Stimulated activated CD8-positive, alpha-beta memory T cell treated with anti-CD3 and anti-CD28 coated beads, Interleukin-15, amount 100 ng/mL, for 4 hours (primary cell): ENCODE measurements at regions not wholly inside any gene's neighbourhood (a gene's known extent, or its start where the extent isn't known, plus 50 kb on each side); places are given as distances from the start of the nearest gene placed in this dataset.
"Not testable (repeated sequence)": the region's sequence is repeated elsewhere in the genome, so short reads cannot be mapped to it uniquely, and the experiment has no call there.

Source experiments
- DNase-seq, 2 donors: peaks; one replicate each; pipeline ENCODE4 v3.0.0-alpha.2; 2020; ENCODE audit warnings: low read depth in 2 of 2

DNA sequence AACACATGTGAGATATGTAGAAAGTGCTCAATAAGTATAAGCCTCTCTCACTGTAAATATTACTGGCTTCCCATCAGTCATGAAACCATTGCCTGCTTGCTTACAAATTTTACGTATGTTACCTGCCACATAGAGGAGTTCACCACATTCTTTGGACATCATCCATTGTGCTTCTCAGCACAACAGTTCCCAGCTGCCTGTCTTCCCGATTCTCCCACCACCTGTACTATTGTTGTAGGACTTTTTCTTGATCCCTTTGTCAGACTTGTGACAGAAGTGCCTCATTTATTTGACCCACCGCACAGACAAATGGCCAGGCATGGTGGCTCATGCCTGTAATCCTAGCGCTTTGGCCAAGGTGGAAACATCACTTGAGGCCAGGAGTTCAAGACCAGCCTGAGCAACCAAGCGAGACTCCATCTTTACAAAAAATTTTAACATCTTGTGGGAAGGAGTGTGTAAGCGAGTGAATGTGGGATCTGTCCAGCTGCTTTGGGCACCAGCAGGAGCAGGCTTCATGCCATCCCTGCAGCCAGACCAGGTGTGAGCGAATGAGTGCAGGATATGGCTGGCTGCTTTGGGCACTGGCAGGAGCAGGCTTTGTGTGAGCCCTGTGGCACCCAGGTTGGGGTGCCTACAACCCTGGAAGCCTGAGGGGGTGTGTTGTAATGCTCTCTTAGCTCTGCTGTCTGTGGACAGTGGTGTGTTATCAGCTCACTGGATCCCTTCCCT, 139.9 kb upstream of the ELL2 start:
- DNase-seq = no peak

DNA sequence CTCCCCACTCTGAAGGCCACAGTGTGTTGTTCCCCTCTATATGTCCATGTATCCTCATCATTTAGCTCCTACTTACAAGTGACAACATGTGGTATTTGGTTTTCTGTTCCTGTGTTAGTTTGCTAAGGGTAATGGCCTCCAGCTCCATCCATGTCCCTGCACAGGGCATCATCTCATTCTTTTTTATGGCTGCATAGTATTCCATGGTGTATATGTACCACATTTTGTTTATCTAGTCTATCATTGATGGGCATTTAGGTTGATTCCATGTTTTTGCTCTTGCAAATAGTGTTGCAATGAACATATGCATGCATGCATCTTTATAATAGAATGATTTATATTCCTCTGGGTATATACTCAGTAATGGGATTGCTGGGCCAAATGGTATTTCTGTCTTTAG, 135.8 kb upstream of the ELL2 start:
- not testable (repeated sequence) for DNase-seq

DNA sequence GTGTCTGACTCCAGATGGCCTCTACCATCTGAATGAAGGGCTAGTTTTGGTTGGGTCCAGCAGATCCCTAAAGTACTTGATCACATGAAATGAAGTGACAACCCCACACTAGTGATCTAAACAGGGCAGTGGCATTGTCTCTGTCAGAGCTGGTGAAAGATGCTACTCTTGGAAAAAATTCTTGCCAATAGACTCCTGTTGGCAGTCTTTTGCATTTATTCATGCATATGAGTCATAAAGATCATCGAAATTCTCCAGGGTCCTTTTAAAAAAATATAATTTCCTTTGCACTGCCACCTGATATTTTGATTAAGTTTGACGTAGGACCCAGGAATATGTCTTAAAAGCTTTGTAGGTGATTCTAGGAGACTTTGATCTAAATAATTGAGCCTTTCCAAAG, 135.1 kb upstream of the ELL2 start:
- no peak for DNase-seq

DNA sequence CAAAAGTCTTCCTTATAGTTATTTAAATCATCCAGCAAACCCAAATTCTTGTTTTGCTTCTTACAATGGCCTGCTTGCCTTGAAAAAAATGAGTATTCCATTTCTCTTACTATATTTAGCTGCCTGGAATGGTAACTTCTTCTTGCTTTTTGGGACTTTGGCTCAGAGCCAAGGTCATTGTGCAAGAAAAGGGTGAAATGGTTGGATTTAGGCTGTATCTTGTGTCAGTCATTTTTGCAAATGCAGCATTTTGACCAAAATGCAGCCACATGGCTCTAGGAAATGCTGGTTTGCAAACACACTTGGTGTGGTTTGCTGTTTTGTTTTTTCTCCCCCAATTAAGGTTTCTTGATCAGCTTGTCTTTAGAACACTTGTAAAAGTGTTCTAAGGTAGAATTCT, 133.3 kb upstream of the ELL2 start:
- no peak for DNase-seq

DNA sequence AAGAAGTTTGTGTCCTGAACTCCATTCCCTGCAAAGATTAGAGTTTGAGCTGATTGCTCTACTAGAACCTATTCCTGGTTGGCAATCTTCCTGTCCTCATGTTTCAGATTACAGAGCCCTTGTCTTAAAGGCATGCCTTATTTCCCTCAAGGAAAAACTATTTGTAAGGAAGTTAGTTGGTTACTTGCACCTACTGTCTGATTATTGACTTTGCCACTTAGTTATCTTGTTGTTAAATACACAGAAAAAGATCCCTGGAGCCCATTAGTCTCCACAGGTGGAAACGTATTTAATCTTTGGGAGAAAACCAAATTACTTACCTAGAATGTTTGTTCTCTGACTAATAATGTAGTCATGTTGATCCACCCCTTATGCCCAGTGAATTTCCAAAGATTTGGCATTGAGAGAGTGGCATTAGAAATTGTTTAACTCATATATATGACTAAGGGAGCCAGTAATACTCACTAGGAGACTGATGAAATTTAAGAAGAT, 132.3 kb upstream of the ELL2 start:
- DNase-seq = no peak

DNA sequence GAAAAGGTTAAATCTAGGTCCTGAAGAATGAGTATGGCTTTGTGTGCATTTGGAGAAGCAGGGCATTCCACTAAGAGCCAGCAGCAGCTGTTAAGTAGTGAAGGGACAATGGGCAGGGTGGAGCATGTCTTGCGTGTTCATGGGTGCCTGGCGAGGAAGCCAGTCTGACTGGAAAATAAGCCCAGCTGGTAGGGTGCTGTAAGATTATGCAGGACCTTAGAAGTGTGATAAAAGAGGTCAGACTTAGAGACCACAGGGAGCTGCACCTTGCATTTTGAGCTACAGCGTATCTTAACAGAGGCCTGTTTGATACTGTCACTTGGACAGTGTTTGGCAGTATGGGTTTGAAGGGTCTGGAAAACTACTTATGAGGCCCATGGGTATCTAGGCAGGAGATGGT, 131.7 kb upstream of the ELL2 start:
- no peak for DNase-seq

DNA sequence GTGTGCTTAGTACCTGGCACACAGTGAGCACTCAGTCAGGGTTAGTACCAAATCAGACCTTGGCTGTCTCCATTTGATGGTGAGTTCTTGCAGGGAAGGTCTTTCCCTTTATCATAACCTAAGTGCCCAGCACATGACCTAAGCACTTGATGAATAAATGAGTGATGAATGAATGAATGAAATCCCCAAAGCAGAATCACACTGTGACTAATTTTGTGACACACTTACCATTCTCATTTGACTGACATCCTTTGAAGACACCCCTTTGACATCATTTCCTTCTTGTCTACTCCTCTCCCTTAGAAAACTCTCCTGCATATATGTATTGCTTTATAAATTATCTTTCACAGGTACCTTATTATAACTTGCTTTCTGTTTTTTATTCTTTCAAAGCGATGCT, 130.2 kb upstream of the ELL2 start:
- DNase-seq = no peak

DNA sequence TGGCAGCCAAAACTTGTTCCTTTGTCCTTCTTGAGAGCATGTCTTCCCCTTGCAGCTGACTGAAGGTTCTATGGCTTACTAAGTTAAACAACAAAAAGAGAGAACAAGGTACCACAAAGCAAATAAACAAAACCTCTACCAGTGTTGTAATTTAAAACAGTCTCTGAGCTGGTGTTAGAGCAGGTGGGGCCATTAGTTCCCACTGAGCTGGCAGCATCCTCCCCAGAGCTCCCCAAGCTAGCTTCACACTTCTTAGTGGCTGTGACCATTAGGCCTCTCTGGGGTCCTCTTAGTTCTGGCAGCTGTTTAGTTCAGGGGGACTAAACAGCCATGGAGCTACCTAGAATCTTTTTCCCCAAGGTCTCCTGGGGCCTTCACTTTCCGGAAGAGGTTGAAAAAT, 128.6 kb upstream of the ELL2 start:
- no peak for DNase-seq

DNA sequence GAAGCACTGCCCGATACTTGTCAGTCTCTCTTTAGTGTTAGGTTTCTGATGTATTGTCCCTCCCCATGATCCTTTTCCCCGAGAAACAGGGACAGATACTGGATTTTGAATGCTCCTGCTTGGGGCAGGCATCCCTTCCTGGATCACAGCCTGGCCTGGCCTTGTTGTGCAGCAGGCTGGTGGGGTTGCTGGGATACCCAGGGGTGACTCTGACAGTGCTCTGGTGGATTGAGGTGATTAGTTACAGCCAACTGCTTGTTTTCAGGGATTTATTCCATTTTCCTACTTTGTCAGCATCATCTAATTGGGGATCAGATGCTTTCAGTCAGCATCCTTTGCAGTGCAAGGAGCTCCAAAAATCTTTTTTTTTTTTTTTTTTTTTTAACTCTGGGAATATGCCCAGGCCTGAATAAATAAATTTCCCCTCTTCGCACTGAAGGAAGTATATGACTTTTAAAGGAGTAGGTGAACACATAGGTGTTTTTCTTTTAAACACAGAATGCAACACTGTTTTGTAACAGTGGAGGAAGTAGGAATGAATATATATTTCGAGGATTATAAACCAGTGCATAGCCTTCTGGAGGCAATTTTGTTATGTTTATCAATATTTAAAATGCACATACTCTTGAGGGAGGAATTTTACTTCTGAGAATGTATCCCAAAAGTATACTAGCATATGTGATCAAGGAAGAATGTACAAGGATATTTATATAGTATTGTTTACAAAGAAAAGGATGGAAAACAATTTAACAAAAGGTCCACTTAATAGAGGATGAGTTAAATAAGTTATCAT, 127.3 kb upstream of the ELL2 start:
- DNase-seq = no peak

DNA sequence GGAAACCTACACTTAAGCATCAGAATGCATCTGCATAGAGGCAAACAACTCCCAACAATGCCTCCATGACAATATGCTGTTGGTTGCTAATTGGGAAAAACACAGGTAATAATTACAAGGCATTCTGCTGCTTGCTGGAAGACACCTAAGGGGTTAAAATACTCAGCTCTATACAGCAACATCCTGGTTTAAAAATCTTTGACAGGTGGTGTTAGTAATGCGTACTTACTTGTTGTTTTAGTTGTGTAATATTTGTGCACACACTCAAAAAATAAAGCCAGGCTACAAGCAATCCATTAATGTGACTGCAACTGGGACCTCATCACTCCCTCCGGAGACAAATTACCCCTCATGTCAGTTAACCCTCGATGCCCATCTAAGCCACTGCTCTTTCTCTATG, 126.3 kb upstream of the ELL2 start:
- DNase-seq = no peak

DNA sequence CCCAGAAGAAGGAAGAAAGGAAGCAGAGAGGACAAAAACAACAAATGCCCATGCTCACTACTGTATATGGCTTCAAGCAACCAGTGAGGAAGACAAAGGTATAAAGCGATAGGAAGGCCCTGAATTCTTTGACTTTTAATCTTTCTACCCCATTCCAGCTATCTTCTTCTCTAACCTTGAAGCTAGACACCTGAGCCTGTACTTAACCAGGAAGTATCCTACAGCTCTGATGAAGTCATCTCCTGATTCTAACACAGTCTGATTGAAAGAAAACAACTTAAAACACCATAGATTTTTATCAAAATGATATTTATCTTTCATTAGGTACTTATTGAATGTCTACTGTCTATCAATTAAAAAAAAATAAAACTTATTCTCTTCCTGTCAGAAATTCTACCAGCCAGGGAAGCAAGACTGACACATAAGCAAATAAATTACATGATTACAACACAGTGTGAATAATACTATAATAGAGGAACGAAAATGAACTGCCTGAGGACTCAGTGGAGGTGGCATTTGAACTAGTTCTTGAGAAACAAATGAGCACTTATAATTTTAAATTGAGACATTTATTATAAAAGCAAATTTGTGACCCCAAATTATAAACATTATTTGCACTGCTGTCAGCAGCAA, 123.3 kb upstream of the ELL2 start:
- DNase-seq = no peak

DNA sequence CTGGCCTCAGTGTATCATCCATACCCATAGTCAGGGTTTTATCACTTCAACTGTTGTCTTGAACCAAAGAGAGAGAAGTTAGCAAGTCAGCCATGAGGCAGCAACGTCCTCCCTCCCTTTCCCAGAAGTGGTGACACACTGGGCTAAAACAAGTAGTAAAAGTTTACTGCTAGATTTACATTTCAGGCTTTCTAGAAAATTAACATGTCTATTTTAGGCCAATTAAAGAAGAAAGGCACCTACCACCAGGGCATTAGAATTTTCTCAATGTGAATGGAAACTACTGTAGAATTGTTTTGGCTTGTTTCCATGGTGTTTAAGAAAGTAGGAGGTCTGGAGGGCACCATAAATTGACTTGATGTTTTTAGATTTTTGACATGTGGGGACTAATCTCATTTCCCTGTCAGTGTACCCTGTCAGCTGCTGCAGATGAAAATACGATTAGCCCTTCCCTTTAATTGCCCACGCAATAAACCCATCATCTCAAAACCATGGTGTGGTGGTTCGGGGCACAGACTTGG, 121.8 kb upstream of the ELL2 start:
- DNase-seq = no peak

DNA sequence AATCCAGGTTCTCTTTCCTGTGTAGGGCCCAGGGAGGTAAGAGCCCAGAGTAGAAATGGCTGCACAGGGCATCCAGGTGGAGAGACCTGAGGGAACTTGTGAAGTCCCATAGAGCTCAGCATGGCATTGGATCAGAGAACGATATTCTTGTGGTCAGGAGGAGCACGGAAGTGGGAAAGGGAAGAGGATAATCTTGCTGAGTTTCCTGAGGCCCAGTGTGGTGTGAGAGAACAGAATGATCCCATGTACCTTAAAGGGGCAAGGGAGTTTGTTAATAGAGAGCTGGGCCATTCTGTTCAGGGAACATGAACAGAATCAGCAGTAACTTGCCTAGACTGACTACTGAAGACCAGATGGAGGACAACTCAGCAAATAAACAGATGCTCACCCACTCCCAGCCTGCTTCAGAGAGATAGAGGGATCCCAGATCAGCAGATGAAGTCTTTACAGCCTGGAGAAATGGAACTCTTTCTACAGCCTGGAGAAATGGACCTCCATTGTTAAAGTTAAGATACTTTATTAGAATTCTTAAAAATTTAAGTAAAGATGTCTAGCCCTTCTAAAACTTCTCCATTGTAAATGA, 119.7 kb upstream of the ELL2 start:
- DNase-seq = no peak

DNA sequence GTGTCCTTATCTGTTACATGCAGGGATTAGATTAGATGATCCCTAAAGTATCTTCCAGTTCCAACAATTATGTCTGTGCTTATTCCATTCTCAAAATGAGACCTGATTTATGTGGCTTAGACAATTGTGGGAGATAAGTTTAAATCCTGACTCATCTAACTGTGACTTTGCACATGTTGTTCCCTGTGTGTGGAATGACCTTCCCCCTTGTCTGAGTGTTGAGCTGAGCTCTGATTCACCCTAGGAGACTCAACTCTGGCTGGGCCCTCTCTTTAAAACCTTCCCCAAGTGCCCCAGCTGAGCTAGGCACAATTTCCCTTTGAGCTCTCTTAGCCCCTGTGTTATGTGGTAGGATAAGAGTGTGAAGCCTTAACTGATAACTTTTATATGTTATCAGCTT, 118.9 kb upstream of the ELL2 start:
- DNase-seq = no peak

DNA sequence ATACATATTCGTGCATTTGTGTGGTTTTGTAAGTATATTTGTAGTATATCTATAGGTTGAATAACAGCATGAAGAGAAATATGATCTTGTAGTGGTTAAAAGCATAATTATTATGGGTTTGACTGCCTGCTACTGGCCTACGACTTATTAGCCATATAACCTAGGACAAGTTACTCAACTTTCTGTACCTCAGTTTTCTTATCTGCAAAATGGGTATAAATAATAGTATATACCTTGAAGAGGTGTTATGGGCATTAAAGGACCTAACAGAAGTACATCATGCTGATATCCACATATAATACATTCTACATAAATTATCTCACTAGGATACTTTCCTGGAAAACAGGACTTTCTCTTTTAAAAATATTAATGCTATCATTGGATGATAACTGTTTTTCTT, 118.3 kb upstream of the ELL2 start:
- DNase-seq = no peak

DNA sequence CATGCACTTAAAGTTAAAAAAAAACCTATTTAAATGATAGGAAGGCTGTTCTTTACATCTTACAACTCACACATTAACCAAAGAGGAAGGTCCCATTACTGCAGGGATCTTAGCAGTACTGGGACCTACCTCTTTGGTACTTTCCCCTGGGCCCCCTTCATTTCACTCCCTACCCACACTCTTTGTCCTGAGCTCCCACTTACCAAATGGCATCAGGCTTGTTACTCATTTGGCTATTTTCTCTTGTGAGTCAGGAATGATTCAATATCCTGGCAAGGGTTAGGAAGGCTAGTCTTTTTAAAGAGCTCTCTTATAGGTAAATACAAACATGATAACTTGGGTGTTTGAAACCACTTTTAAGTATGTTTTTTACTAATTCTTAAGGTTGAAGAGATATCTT, 117.4 kb upstream of the ELL2 start:
- DNase-seq = no peak

DNA sequence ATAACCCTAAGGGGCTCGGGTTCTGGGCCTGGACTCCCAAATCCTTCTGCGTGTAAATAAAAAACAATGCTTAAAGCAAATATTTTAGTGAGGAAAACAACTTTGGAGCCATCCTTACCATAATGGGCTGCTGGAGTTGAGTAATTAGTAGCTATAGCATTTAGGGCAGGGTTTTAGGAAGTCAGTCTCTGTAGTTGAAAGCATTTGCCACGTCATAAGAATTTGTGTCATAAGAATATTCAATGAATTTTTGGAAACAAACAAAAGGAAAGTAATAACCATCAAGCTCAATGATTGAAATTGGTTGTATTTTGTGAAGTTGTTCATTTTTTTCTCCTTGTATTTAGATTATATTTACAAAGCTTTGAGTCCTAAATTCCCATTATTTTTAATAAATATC, 114.8 kb upstream of the ELL2 start:
- no peak for DNase-seq

DNA sequence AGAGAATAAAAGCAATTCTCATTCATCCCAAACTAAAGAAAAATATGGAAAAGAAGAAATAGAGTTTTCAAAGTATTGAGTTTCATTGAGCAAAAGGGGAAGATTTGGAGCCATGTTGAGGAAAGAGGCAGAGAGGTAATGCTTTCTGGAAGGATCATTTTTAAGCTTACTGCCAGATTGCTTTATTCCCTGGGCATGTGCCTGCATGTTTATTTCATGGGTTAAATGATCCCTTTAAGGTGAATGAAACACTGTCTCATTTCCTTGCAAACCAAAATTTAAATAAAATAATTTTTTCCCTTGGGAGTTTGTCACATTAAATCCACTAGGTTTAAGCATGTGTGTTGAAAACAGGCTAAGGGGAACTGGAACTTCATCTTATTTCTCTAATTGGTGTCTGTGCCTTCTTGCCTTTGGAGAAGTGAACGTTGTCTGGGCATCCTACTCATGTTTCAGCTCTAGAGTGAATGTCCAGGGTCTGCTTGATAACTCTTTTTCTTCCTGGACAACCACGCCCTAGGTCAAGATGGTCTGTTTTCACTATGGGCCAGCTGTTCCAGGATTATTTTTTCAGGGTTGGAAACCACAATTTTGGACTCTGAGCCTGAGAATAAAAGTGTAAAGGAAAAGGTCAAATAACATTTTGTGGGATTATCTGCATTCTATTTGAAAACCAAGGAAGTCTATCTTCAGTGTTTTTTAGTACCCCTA, 114.1 kb upstream of the ELL2 start:
- DNase-seq = no peak

DNA sequence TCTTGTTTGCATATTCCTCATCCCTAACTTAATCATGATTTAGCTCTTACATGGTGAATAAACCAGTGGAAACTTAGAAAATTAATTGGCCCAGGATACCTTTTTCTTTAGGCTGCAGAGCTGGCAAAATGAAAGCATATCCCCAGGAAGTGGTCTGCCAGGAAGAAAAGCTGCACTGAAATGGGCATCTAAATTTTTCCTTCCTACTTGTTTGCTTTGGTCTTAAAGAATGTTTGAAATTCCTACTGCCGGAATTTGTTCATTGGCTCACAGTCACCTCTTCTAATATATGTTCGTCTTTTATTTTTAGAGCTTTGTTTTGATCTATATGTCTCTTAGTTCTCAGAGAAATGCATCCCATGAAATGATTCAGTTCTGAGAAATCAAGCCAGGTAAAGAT, 113.2 kb upstream of the ELL2 start:
- DNase-seq = no peak

DNA sequence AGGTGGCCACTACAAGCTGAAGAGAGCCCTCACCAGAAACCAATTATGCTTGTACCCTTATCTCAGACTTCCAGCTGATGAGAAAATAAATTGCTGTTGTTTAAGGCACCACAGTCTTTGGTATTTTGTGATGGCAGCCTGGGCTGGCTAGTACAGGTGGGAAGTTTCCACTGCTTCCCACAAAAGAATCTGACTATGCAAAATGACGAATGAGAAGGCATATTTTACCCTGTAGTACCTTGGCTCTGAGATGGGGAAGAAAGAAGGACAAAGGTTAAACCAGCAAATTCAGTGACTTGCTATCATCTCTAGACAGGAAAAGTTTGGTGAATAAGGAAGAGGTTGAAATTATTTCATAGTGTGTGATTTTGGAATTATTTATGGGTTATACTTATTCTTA, 112.8 kb upstream of the ELL2 start:
- DNase-seq = no peak

DNA sequence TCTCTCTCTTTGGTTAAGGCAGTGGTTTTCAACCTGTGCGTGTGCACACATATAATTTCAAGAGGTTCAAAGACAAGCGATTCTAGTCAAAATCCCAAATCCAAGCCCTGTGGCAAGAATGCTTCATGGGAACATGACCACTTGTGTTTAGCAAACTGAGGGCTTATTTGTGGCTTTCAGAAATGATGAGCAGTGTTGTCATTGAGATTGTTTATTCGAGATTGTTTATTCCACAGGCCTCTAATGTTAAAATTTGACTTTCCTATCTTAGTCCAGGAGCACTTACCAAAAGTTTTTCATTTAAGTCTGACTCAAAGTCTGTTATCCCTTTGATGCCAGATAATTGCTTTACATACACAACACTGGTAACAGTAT, 111.1 kb upstream of the ELL2 start:
- DNase-seq = no peak
